GM12878 (cell line): ENCODE measurements at regions not wholly inside any gene's neighbourhood (a gene's known extent, or its start where the extent isn't known, plus 50 kb on each side); places are given as distances from the start of the nearest gene placed in this dataset.

Experiments
- ATAC-seq: fragments of 200-7000 bp; cut with Tn5 transposase; 3 replicates; pipeline ENCODE4 v1.9.1; 2020; ENCODE audit warnings: mild to moderate bottlenecking, moderate library complexity
- BruUV-seq: library from RNA; stranded (reverse); fragments of 400-500 nt; replicated peaks from 2 replicates; lab custom pipeline; 2021; lab: Mats Ljungman, UMichigan
- CTCF ChIA-PET: fragments of 300-600 bp; sonication (Branson Sonifier 250); formaldehyde crosslinking; extraction: SDS; loops from one replicate; lab custom pipeline; 2021; ENCODE audit warnings: inconsistent platforms; lab: Yijun Ruan, JAX
- POLR2A ChIA-PET: fragments of 350-600 bp; formaldehyde crosslinking; extraction: SDS; loops from one replicate; lab custom pipeline; 2021; ENCODE audit warnings: inconsistent platforms; lab: Charles Lee
- RAD21 ChIA-PET: fragments of 300-600 bp; sonication (Branson Sonifier 250); formaldehyde crosslinking; loops from one replicate; lab custom pipeline; 2023; ENCODE audit warnings: antibody characterized with exemption; ENCODE audit not compliant: unreplicated experiment; lab: Charles Lee
- SMC1A ChIA-PET: fragments of 300-600 bp; sonication (Branson Sonifier 250); formaldehyde crosslinking; loops from one replicate; lab custom pipeline; 2023; ENCODE audit not compliant: unreplicated experiment, uncharacterized antibody; lab: Charles Lee
- DNase-seq: peaks from one replicate; pipeline ENCODE4 v3.0.0-alpha.2; 2011; ENCODE audit warnings: low read depth, low spot score
- FAIRE-seq: peaks from 3 replicates; lab custom pipeline; 2011; peaks lifted over from hg19 to GRCh38; lab: Jason Lieb, UNC
- H2AFZ ChIP-seq: 2 replicates; pipeline ENCODE4 v1.6.0; 2011; ENCODE audit warnings: low read depth, low read length, control low read depth; ENCODE audit not compliant: control insufficient read depth
- H3K27ac ChIP-seq: 2 replicates; pipeline ENCODE4 v1.5.1; 2011; ENCODE audit warnings: control low read depth; ENCODE audit not compliant: control insufficient read depth, insufficient read depth
- H3K27me3 ChIP-seq, 2 experiments: replicated peaks in 1 of 2; 2 replicates each; pipeline versions ENCODE4 v1.6.0 to v1.6.1; 2011; ENCODE audit warnings: low read length in 1 of 2; ENCODE audit not compliant: control insufficient read depth in 2 of 2, insufficient read depth in 2 of 2
- H3K36me3 ChIP-seq, 2 experiments: 2 replicates each; pipeline ENCODE4 v1.5.1; 2011; ENCODE audit warnings: low read length in 1 of 2; ENCODE audit not compliant: control insufficient read depth in 2 of 2, insufficient read depth in 2 of 2
- H3K4me1 ChIP-seq: 2 replicates; pipeline ENCODE4 v1.6.1; 2011; ENCODE audit warnings: mild to moderate bottlenecking, low read length, moderate library complexity, mixed read lengths; ENCODE audit not compliant: control insufficient read depth, insufficient read depth
- H3K4me2 ChIP-seq: 2 replicates; pipeline ENCODE4 v1.6.0; 2011; ENCODE audit warnings: control low read depth; ENCODE audit not compliant: control insufficient read depth, insufficient read depth
- H3K4me3 ChIP-seq: fragments of 200-600 bp; sonication (generic); 2 replicates; pipeline ENCODE4 v1.5.1; 2016
- H3K79me2 ChIP-seq: 2 replicates; pipeline ENCODE4 v1.6.0; 2011; ENCODE audit warnings: low read length; ENCODE audit not compliant: control insufficient read depth, insufficient read depth
- H3K9ac ChIP-seq: 2 replicates; pipeline ENCODE4 v1.8.0; 2011; ENCODE audit warnings: low read length, control low read depth, mixed read lengths; ENCODE audit not compliant: control insufficient read depth, insufficient read depth
- H3K9me3 ChIP-seq: replicated peaks from 3 replicates; pipeline ENCODE4 v1.5.1; 2011; ENCODE audit warnings: mild to moderate bottlenecking, low read length; ENCODE audit not compliant: control insufficient read depth, insufficient read depth
- H4K20me1 ChIP-seq: 2 replicates; pipeline ENCODE4 v1.6.0; 2011; ENCODE audit not compliant: control insufficient read depth, insufficient read depth
- FOXM1 ChIP-seq: IDR thresholded peaks from 2 replicates; pipeline ENCODE4 v1.6.1; 2012; ENCODE audit warnings: low read depth, mild to moderate bottlenecking, inconsistent platforms, low read length, moderate library complexity
- HCFC1 ChIP-seq: fragments of 150-350 bp; IDR thresholded peaks from 2 replicates; pipeline ENCODE4 v1.6.1; 2014; ENCODE audit warnings: low read length
- IKZF1 ChIP-seq: fragments of 450-650 bp; conservative IDR thresholded peaks from 2 replicates; pipeline ENCODE4 v1.6.1; 2017; ENCODE audit warnings: antibody characterized with exemption, mild to moderate bottlenecking
- NR2F1 ChIP-seq: fragments of 450-650 bp; conservative IDR thresholded peaks from 2 replicates; pipeline ENCODE4 v1.6.1; 2017; ENCODE audit warnings: mild to moderate bottlenecking
- POLR2A ChIP-seq: IDR thresholded peaks from 2 replicates; pipeline ENCODE4 v1.6.1; 2011; ENCODE audit warnings: low read depth, mild to moderate bottlenecking, low read length
- RAD21 ChIP-seq: IDR thresholded peaks from 2 replicates; pipeline ENCODE4 v1.6.1; 2011; ENCODE audit warnings: mild to moderate bottlenecking, low read depth, low read length, moderate library complexity; ENCODE audit not compliant: insufficient read depth
- RFX5 ChIP-seq: IDR thresholded peaks from 2 replicates; pipeline ENCODE4 v1.6.1; 2011; ENCODE audit warnings: low read depth, low read length, improper control_type of control experiment
- WGBS: methylation state at CpG from one replicate; pipeline ENCODE4 v1.1.6; 2016; ENCODE audit warnings: low lambda C conversion rate; ENCODE audit not compliant: insufficient replicate concordance, insufficient coverage; ENCODE audit errors: missing lambda C conversion rate; 5-methylcytosine and 5-hydroxymethylcytosine counted together
- in situ Hi-C: fragments of 300-500 bp; cut with MboI; formaldehyde crosslinking; loops from 9 replicates; pipeline ENCODE4 v1.14.3; 2018; ENCODE audit warnings: mixed read lengths
- intact Hi-C: fragments of 100-400 bp; cut with micrococcal nuclease; formaldehyde crosslinking; loops from one replicate; pipeline ENCODE4 v1.14.2; 2022; ENCODE audit not compliant: unreplicated experiment
- TF ChIP-seq, protein P1 (sequence below): fragments of 450-650 bp; IDR thresholded peaks from 2 replicates; pipeline ENCODE4 v1.6.1; 2016; ENCODE audit warnings: mild to moderate bottlenecking
- TF ChIP-seq, protein P2 (sequence below): IDR thresholded peaks from 2 replicates; pipeline ENCODE4 v1.6.1; 2011; ENCODE audit warnings: borderline replicate concordance, low read depth, mild to moderate bottlenecking, moderate library complexity, low read length; ENCODE audit not compliant: insufficient read depth, poor library complexity, severe bottlenecking
- TF ChIP-seq, protein P3 (sequence below): fragments of 450-650 bp; IDR thresholded peaks from 2 replicates; pipeline ENCODE4 v1.6.1; 2017; ENCODE audit warnings: antibody characterized with exemption, mild to moderate bottlenecking, moderate library complexity
- TF ChIP-seq, protein P4 (sequence below): fragments of 450-650 bp; conservative IDR thresholded peaks from 2 replicates; pipeline ENCODE4 v1.6.1; 2017; ENCODE audit warnings: mild to moderate bottlenecking, moderate library complexity
- TF ChIP-seq, protein P5 (sequence below): IDR thresholded peaks from 2 replicates; pipeline ENCODE4 v1.6.1; 2012; ENCODE audit warnings: low read length, inconsistent platforms

DNA sequence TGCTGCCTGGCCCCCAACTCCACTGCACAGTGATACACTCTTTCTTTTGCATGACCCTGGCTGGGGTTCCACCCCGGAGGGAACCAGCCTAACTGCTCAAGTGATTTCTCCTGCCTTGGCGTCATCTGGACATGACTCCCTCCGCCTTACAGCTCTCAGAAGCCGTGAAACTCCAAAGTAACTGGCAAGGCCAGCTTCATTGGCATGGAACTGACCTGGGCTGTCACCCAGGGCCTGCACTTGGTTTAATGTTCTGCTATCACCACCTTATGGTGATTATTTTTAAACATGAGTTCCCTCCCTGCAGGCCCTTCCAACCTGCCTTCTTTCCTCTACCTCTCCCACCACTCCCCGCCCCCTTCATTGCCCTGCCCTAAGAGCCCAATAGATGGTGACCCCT lies 139.7 kb upstream of the CDH5 start:
- no peaks in the 10 kb centered on the region for H4K20me1 ChIP-seq
- H3K9me3 ChIP-seq, result no peaks in the 10 kb centered on the region
- no peak for FAIRE-seq
- ChIA-PET POLR2A (no interaction called here), CTCF (no interaction called here), RAD21 (no interaction called here), SMC1A (no interaction called here)
- no peak for DNase-seq
- 37% methylated on average over 5 of the region's 5 CpGs for WGBS
- H2AFZ ChIP-seq, result no peak overlapping the region
- no peak overlapping the region for H3K4me3 ChIP-seq
- in situ Hi-C loops (no loop called here), intact Hi-C loops (no loop called here)
- BruUV-seq, result no TSS peak
- ATAC-seq, result no peak
- H3K4me2 ChIP-seq, result no peak overlapping the region
- H3K9ac ChIP-seq, result no peak overlapping the region
- H3K4me1 ChIP-seq, result no peaks in the 10 kb centered on the region
- TF ChIP-seq, protein P1, sequence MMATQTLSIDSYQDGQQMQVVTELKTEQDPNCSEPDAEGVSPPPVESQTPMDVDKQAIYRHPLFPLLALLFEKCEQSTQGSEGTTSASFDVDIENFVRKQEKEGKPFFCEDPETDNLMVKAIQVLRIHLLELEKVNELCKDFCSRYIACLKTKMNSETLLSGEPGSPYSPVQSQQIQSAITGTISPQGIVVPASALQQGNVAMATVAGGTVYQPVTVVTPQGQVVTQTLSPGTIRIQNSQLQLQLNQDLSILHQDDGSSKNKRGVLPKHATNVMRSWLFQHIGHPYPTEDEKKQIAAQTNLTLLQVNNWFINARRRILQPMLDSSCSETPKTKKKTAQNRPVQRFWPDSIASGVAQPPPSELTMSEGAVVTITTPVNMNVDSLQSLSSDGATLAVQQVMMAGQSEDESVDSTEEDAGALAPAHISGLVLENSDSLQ, result no peak
- TF ChIP-seq IKZF1, result no peak
- no peak for TF ChIP-seq RFX5
- TF ChIP-seq, protein P2, sequence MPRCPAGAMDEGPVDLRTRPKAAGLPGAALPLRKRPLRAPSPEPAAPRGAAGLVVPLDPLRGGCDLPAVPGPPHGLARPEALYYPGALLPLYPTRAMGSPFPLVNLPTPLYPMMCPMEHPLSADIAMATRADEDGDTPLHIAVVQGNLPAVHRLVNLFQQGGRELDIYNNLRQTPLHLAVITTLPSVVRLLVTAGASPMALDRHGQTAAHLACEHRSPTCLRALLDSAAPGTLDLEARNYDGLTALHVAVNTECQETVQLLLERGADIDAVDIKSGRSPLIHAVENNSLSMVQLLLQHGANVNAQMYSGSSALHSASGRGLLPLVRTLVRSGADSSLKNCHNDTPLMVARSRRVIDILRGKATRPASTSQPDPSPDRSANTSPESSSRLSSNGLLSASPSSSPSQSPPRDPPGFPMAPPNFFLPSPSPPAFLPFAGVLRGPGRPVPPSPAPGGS, result no peak
- no peak for TF ChIP-seq FOXM1
- TF ChIP-seq RAD21, result no peak
- TF ChIP-seq, protein P3, sequence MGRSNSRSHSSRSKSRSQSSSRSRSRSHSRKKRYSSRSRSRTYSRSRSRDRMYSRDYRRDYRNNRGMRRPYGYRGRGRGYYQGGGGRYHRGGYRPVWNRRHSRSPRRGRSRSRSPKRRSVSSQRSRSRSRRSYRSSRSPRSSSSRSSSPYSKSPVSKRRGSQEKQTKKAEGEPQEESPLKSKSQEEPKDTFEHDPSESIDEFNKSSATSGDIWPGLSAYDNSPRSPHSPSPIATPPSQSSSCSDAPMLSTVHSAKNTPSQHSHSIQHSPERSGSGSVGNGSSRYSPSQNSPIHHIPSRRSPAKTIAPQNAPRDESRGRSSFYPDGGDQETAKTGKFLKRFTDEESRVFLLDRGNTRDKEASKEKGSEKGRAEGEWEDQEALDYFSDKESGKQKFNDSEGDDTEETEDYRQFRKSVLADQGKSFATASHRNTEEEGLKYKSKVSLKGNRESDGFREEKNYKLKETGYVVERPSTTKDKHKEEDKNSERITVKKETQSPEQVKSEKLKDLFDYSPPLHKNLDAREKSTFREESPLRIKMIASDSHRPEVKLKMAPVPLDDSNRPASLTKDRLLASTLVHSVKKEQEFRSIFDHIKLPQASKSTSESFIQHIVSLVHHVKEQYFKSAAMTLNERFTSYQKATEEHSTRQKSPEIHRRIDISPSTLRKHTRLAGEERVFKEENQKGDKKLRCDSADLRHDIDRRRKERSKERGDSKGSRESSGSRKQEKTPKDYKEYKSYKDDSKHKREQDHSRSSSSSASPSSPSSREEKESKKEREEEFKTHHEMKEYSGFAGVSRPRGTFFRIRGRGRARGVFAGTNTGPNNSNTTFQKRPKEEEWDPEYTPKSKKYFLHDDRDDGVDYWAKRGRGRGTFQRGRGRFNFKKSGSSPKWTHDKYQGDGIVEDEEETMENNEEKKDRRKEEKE, result no peak
- TF ChIP-seq, protein P4, sequence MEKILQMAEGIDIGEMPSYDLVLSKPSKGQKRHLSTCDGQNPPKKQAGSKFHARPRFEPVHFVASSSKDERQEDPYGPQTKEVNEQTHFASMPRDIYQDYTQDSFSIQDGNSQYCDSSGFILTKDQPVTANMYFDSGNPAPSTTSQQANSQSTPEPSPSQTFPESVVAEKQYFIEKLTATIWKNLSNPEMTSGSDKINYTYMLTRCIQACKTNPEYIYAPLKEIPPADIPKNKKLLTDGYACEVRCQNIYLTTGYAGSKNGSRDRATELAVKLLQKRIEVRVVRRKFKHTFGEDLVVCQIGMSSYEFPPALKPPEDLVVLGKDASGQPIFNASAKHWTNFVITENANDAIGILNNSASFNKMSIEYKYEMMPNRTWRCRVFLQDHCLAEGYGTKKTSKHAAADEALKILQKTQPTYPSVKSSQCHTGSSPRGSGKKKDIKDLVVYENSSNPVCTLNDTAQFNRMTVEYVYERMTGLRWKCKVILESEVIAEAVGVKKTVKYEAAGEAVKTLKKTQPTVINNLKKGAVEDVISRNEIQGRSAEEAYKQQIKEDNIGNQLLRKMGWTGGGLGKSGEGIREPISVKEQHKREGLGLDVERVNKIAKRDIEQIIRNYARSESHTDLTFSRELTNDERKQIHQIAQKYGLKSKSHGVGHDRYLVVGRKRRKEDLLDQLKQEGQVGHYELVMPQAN, result no peak
- no peak for TF ChIP-seq POLR2A
- TF ChIP-seq, protein P5, sequence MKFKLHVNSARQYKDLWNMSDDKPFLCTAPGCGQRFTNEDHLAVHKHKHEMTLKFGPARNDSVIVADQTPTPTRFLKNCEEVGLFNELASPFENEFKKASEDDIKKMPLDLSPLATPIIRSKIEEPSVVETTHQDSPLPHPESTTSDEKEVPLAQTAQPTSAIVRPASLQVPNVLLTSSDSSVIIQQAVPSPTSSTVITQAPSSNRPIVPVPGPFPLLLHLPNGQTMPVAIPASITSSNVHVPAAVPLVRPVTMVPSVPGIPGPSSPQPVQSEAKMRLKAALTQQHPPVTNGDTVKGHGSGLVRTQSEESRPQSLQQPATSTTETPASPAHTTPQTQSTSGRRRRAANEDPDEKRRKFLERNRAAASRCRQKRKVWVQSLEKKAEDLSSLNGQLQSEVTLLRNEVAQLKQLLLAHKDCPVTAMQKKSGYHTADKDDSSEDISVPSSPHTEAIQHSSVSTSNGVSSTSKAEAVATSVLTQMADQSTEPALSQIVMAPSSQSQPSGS, result no peak
- TF ChIP-seq HCFC1, result no peak
- TF ChIP-seq NR2F1, result no peak
- H3K36me3 ChIP-seq, result no peaks in the 10 kb centered on the region
- no peak overlapping the region for H3K27ac ChIP-seq
- H3K27me3 ChIP-seq, result peaks cover 0 to 2% of the 10 kb centered on the region in 2 experiments; a peak in 3 of 4 replicates
- H3K79me2 ChIP-seq, result no peaks in the 10 kb centered on the region
